CD1c-positive myeloid dendritic cell (primary cell): ENCODE measurements at regions not wholly inside any gene's neighbourhood (a gene's known extent, or its start where the extent isn't known, plus 50 kb on each side); places are given as distances from the start of the nearest gene placed in this dataset.
"Not testable (repeated sequence)": the region's sequence is repeated elsewhere in the genome, so short reads cannot be mapped to it uniquely, and the experiment has no call there.

Experiments used
- DNase-seq: peaks from one replicate; pipeline ENCODE4 v3.0.0-alpha.2; 2016; ENCODE audit errors: extremely low spot score

GRCh38 chr10:133020193-133020817 is 67.4 kb upstream of the ADGRA1 start:
- DNase-seq, result no peak

- DNase-seq, result no peak
Observed at GRCh38 chr10:133019651-133020050, 68.1 kb upstream of the ADGRA1 start.

- no peak for DNase-seq
Observed at GRCh38 chr10:133019191-133019590, 68.5 kb upstream of the ADGRA1 start.

GRCh38 chr10:133018491-133018890 is 69.2 kb upstream of the ADGRA1 start:
- no peak for DNase-seq

GRCh38 chr10:133017203-133017601 is 70.5 kb upstream of the ADGRA1 start:
- no peak for DNase-seq

- no peak for DNase-seq
Observed at GRCh38 chr10:133016493-133017202, 71.1 kb upstream of the ADGRA1 start.

GRCh38 chr10:133015816-133016462 is 71.8 kb upstream of the ADGRA1 start:
- DNase-seq, result no peak

- DNase-seq, result no peak
Observed at GRCh38 chr10:133015321-133015720, 72.4 kb upstream of the ADGRA1 start.

GRCh38 chr10:133014416-133015210 is 72.2 kb upstream of the CFAP46 start:
- no peak for DNase-seq

- peak; percentile 74 for DNase-seq
Observed at GRCh38 chr10:133013463-133013862, 71.1 kb upstream of the CFAP46 start.

GRCh38 chr10:133012573-133013359 is 70.4 kb upstream of the CFAP46 start:
- DNase-seq, result peak; percentile 95

- no peak for DNase-seq
Observed at GRCh38 chr10:133011882-133012281, 69.5 kb upstream of the CFAP46 start.

GRCh38 chr10:133011393-133011792 is 69.0 kb upstream of the CFAP46 start:
- DNase-seq, result not testable (repeated sequence)

GRCh38 chr10:133010843-133011179 is 68.4 kb upstream of the CFAP46 start:
- not testable (repeated sequence) for DNase-seq

- DNase-seq, result peak; percentile 11
Observed at GRCh38 chr10:133010095-133010842, 67.9 kb upstream of the CFAP46 start.

GRCh38 chr10:133009218-133009950 is 67.0 kb upstream of the CFAP46 start:
- peak; percentile 93 for DNase-seq

GRCh38 chr10:133008736-133009135 is 66.4 kb upstream of the CFAP46 start:
- no peak for DNase-seq

- no peak for DNase-seq
Observed at GRCh38 chr10:133008196-133008595, 65.8 kb upstream of the CFAP46 start.

GRCh38 chr10:133007360-133007858 is 65.0 kb upstream of the CFAP46 start:
- DNase-seq, result no peak

- no peak for DNase-seq
Observed at GRCh38 chr10:133006806-133007205, 64.4 kb upstream of the CFAP46 start.
